Ovary (tissue), 7 donors: ENCODE measurements at regions not wholly inside any gene's neighbourhood (a gene's known extent, or its start where the extent isn't known, plus 50 kb on each side); places are given as distances from the start of the nearest gene placed in this dataset.

ENCODE experiments used
- DNase-seq, 5 donors: peaks; one replicate each; pipeline ENCODE4 v3.0.0-alpha.2; 2019 to 2020
- H3K27ac ChIP-seq, 2 donors: fragments of 200-600 bp; one replicate each; pipeline versions ENCODE4 v1.5.1 to v1.8.0; 2019 to 2022
- H3K27me3 ChIP-seq: fragments of 200-600 bp; one replicate; pipeline ENCODE4 v1.8.0; 2022
- H3K36me3 ChIP-seq: fragments of 200-600 bp; sonication (generic); one replicate; pipeline ENCODE4 v1.5.1; 2019
- H3K4me1 ChIP-seq: one replicate; pipeline ENCODE4 v1.8.1; 2013; ENCODE audit warnings: mild to moderate bottlenecking, moderate library complexity; ENCODE audit not compliant: insufficient read depth
- H3K4me3 ChIP-seq: fragments of 200-600 bp; sonication (generic); one replicate; pipeline ENCODE4 v1.5.1; 2017
- H3K9me3 ChIP-seq, 2 donors: fragments of 200-600 bp in 1 of 2; sonication (generic) in 1 of 2; one replicate each; pipeline versions ENCODE4 v1.5.1 to v1.8.1; 2013 to 2019; ENCODE audit warnings: mild to moderate bottlenecking in 1 of 2, moderate library complexity in 1 of 2
- CTCF ChIP-seq, 3 donors: fragments of 450-650 bp in 2 of 3; fragments of 200-600 bp in 1 of 3; IDR thresholded peaks; one replicate each; pipeline versions ENCODE4 v1.5.1 to v1.8.0; 2016 to 2022; ENCODE audit warnings: antibody characterized with exemption in 3 of 3, mild to moderate bottlenecking in 1 of 3
- EP300 ChIP-seq: sonication (generic); formaldehyde crosslinking; IDR thresholded peaks from one replicate; pipeline ENCODE4 v1.6.1; 2017; ENCODE audit warnings: antibody characterized with exemption
- POLR2A ChIP-seq: fragments of 450-650 bp; IDR thresholded peaks from one replicate; pipeline ENCODE4 v1.6.1; 2017; ENCODE audit warnings: antibody characterized with exemption, mild to moderate bottlenecking, moderate library complexity
- WGBS, 3 donors: extraction: QIAGEN DNeasy Blood & Tissue Kit in 1 of 3; methylation state at CpG; one replicate each; pipeline versions ENCODE4 v1.1.5 to v1.1.7; 2013 to 2017; 5-methylcytosine and 5-hydroxymethylcytosine counted together
- intact Hi-C, 4 donors: fragments of 100-400 bp; cut with DNase I; formaldehyde crosslinking; loops; one replicate each; pipeline versions ENCODE4 v1.11.0 to v1.15.1; 2022 to 2023
- donor health status: DM: no; HTN: no; CAD: no; lungs with moderate emphysema.
- donor health status: DM: no; HTN: no; CAD: no.
- donor health status: Bipolar disorder and iron deficiency.
- donor health status: DM: no; HTN: no; CAD: no.
- donor health status: DM: yes; HTN: yes; CAD: no.

DNA sequence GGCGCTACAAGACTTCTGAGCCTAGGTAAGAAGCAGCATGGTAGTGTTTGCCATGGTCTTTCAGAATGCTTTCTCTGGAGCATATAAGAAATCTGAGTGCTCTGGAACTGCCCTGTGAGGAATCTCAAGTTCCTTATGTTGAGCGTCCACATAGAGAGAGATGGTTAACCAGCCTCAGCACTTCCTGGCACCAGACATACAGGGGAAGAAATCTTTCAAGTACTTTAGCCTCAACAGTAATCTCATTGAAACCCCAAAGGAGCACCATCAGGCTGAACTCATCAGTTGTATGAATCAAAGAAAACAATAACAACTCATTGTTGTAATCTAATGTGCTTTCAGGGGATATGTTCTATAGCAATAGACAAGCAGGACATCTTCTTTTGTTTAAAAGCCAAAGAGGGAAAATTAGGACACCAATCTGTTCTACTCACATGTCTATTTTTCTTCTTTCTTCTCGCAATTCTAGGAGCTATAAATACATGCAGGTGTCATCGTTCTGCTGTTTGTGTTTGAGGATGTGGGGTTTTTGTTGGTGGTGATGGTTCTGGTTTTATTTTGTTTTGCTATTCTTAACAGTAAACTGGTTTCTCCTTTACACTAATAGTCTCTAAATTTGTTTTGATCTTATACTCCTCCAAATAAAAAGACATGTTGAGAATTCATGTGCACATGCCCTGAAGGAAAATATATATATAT lies 1145.0 kb upstream of the LRRN3 start:
- H3K27me3 ChIP-seq, result no peaks in the 10 kb centered on the region
- WGBS, 3 donors, result 77 to 87% (median 79%) methylated on average over 4 of the region's 4 CpGs
- H3K27ac ChIP-seq, result no peak overlapping the region
- no peaks in the 10 kb centered on the region for H3K9me3 ChIP-seq
- H3K36me3 ChIP-seq, result no peaks in the 10 kb centered on the region
- intact Hi-C loops, result no loop called here
- no peaks in the 10 kb centered on the region for H3K4me1 ChIP-seq
- H3K4me3 ChIP-seq, result no peak overlapping the region
- DNase-seq, result no peak
- no peak for TF ChIP-seq CTCF (IDR thresholded peaks at IDR 0.05)
- TF ChIP-seq EP300, result no peak
- TF ChIP-seq POLR2A, result no peak

DNA sequence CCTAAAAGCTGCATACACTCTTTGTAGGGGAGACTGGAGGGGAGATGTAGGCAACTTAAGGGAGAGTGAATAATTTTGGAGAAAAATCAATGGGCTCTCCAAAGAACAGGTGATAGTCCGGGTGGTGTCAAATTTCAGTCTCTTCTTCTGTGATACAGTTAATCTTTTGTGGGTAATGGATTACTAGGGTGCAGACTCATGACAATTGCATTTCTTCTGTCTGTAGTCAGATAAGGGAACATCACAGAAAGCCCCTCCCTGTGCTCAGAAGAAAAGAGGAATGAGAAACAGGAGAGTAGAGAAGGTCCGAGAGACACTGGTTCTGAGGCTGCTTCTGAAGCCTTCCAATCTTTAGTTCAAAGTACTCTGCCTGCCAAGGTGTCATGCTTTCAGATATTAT lies 1140.7 kb upstream of the LRRN3 start:
- DNase-seq, result no peak

GRCh38 chr7:109950821-109951564 lies 1139.9 kb upstream of the LRRN3 start:
- WGBS, 3 donors, result 44 to 59% (median 53%) methylated on average over 3 of the region's 3 CpGs
- Histone ChIP-seq H3K4me3 (no peak overlapping the region), H3K4me1 (no peaks in the 10 kb centered on the region), H3K9me3 (no peaks in the 10 kb centered on the region), H3K27me3 (no peaks in the 10 kb centered on the region), H3K27ac (no peak overlapping the region), H3K36me3 (no peaks in the 10 kb centered on the region)
- TF ChIP-seq POLR2A (no peak), EP300 (no peak), CTCF (IDR thresholded peaks at IDR 0.05) (no peak)
- intact Hi-C loops, result no loop called here
- DNase-seq, result no peak

More for the DNA sequence above, 1140.7 kb upstream of the LRRN3 start:
- TF ChIP-seq CTCF (IDR thresholded peaks at IDR 0.05) (no peak), EP300 (no peak), POLR2A (no peak)
- 63 to 77% (median 75%) methylated on average over 2 of the region's 2 CpGs for WGBS, 3 donors
- Histone ChIP-seq H3K9me3 (no peaks in the 10 kb centered on the region), H3K4me1 (no peaks in the 10 kb centered on the region), H3K4me3 (no peak overlapping the region), H3K27ac (no peak overlapping the region), H3K27me3 (no peaks in the 10 kb centered on the region), H3K36me3 (no peaks in the 10 kb centered on the region)
- intact Hi-C loops, result no loop called here

DNA sequence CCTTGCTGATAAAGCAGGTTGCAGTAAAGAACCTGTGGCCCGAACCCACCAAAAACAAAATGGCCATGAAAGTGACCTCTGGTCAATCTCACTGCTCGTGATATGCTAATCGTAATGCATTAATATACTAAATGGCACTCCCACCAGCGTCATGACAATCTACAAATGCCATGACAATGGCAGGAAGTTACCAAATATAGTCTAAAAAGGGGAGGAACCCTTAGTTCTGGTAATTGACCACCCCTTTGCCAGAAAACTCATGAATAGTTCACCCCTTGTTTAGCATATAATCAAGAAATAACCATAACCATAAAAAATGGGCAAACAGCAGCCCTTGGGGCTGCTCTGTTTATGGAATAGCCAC lies 1139.4 kb upstream of the LRRN3 start:
- no peaks in the 10 kb centered on the region for H3K27me3 ChIP-seq
- H3K27ac ChIP-seq, result no peak overlapping the region
- no peaks in the 10 kb centered on the region for H3K4me1 ChIP-seq
- no peak for TF ChIP-seq POLR2A
- no peak for TF ChIP-seq EP300
- no peak for TF ChIP-seq CTCF (IDR thresholded peaks at IDR 0.05)
- H3K9me3 ChIP-seq, result no peaks in the 10 kb centered on the region
- intact Hi-C loops, result no loop called here
- H3K4me3 ChIP-seq, result no peak overlapping the region
- H3K36me3 ChIP-seq, result no peaks in the 10 kb centered on the region
- 76 to 85% (median 79%) methylated on average over 4 of the region's 4 CpGs for WGBS, 3 donors
- no peak for DNase-seq
